Fibroblast of lung (primary cell): ENCODE measurements at regions not wholly inside any gene's neighbourhood (a gene's known extent, or its start where the extent isn't known, plus 50 kb on each side); places are given as distances from the start of the nearest gene placed in this dataset.

ENCODE experiments used
- CTCF ChIP-seq, 2 donors: IDR thresholded peaks in 1 of 2; conservative IDR thresholded peaks in 1 of 2; 1 replicate in 1 of 2; 2 replicates in 1 of 2; pipeline ENCODE4 v1.5.1; 2011 to 2012; ENCODE audit warnings: low read length in 2 of 2, control low read depth in 1 of 2, inconsistent platforms in 1 of 2, low read depth in 1 of 2, mild to moderate bottlenecking in 1 of 2
- EZH2 ChIP-seq: IDR thresholded peaks from 2 replicates; pipeline ENCODE4 v1.5.1; 2012; ENCODE audit warnings: low read length, control low read depth, mild to moderate bottlenecking; ENCODE audit errors: missing control alignments

- no peak for TF ChIP-seq CTCF (conservative IDR thresholded peaks at IDR 0.05 in 1 of 2, IDR thresholded peaks at IDR 0.05 in 1 of 2; ENCODE audit: low read depth in 1 of 2, low read length in 2 of 2)
- no peak for TF ChIP-seq EZH2
Observed at GRCh38 chr13:42497798-42498197, 76.2 kb upstream of the TNFSF11 start.
